ENCODE measurements at regions not wholly inside any gene's neighbourhood (a gene's known extent, or its start where the extent isn't known, plus 50 kb on each side); places are given as distances from the start of the nearest gene placed in this dataset.
"Not testable (repeated sequence)": the region's sequence is repeated elsewhere in the genome, so short reads cannot be mapped to it uniquely, and the experiment has no call there.

DNA sequence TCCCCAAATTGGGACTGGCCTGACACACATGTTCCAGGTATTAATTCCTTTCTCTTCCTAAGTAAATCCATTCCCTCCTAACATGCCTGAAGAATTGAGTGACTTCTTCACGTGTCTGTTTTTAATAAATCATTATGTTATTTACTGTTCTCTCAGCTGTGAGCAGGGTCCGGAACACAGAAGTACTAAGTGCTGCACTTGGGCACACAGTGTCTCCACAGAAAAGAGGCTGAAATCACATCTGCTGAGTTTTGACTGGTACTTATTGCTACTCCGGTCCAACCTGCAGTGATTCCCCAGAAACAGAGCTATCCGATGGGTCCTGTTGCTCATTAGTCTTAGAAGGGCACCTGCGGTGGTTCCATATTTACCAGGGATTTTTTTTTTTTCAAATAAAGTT lies 202.6 kb downstream of the RBM46 start:
- DNase-seq, result no peak

DNA sequence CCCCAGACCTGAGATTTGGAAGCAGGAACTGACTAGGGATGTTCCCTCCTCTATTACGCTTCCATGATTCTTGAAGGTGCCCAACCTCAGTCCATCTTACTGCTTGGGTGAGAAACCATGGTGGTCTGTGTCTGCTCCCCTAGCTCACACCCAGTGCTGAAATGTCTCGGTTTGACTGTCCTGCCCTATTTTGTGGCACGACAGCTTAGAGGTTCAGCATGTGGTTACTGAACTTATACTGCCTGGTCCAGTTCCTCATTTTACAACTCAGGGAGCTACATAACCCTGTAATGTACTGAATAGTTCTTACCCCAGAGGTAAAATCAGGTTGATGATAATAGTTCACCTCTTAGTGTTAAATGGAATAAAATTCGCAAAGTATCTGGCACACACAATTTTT lies 203.1 kb downstream of the RBM46 start:
- DNase-seq, result no peak

DNA sequence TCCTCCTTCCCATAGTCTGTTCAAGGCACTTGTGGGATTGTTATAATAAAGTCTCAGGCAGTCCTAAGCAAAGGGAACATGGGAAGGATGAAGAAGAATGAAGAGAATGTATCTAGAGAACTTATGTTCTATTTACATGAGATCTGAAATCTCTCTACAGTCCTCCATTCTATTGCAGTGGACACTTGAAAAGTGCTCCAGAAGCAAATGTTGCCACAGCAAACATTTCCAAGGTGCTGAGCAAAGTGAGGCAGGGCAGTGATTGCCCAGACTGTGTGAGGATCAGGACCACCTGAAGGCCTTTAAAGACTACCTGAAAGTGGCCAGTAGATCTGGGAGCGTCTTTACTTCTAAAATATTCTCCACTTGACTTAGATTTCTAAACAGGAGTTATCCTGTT lies 203.5 kb downstream of the RBM46 start:
- DNase-seq, result no peak

DNA sequence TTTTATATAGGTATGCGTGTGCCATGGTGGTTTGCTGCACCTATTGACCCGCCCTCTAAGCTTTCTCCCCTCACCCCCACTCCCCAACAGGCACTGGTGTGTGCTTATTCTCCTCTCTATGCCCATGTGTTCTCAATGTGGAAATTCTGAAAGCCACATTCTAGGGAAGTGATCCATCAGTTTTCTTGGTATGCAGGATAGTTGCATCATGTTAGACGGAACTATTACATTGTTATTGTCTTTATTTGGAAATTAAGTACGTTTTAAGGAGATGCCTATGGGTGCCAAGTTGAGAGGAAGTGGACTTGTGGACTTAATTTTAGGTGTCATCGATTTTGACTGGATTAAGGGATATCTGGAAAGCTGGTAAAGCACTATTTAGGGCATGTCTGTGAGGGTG lies 204.6 kb downstream of the RBM46 start:
- DNase-seq, result no peak

DNA sequence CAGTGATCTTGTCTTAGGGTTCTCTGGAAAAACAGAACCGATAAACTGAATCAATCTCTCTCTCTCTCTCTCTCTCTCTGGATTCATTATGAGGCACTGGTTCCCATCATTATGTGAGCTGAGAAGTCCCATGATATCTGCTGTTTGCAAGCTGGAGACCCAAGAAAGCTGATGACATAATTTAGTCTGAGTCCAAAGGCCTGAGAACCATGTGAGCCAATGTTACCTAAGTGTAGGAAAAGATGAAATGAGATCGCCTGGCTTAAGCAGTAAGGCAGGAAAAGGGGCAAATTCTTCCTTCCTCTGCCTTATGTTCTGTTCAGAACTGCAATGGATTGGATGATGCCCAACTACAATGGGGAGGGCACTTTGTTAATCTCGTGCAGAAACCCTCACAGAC lies 207.4 kb downstream of the RBM46 start:
- no peak for DNase-seq

DNA sequence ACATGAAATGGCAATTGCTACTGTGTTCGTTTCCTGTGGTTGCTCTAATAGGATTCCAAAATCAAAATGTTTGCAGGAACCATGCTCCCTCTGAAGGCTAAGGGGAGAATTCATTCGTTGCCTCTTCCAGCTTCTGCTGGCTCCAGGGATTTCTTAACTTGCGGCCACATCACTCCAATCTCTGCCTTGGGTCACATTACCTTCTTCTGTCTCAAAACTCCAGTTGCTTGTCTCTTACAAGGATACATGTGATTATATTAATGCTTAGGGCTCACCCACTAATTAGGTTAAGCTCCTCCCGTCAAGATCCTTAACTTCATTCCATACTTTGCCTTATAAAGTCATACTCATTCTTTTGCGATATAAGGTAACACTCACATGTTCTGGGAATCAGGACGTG lies 208.4 kb downstream of the RBM46 start:
- DNase-seq, result no peak

DNA sequence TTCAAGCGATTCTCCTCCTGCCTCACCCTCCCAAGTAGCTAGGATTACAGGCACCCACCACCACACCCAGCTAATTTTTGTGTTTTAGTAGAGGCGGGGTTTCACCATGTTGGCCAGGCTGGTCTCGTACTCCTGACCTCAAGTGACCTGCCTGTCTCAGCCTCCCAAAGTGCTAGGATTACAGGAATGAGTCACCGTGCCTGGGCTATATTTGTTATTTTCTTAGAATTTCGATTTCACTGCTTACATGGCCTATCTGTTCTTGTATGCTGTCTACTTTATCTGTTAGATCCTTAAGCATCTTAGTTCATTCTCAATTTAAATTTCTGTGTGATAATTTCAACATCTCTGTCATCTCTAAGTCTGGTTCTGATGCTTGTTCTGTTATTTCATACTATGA lies 210.6 kb upstream of the NPY2R start:
- not testable (repeated sequence) for DNase-seq

DNA sequence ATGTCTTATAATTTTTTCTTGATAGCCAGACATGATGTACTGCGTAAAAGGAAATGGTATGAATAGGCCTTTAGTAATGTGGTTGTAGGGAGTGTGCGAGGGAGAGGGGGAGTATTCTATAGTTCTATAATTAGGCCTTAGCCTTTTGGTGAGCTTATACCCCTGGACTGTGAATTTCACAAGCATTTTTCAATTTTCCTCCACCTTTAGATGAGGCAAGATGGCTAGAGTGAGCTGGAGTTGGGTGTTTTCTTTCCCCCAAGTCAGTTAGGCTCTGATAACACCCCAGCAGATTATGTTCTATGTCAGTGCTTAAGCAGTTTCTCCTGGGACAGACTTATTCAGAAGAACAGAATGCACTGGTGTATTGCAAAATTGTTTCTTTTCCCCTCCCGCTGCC lies 210.2 kb upstream of the NPY2R start:
- no peak for DNase-seq

DNA sequence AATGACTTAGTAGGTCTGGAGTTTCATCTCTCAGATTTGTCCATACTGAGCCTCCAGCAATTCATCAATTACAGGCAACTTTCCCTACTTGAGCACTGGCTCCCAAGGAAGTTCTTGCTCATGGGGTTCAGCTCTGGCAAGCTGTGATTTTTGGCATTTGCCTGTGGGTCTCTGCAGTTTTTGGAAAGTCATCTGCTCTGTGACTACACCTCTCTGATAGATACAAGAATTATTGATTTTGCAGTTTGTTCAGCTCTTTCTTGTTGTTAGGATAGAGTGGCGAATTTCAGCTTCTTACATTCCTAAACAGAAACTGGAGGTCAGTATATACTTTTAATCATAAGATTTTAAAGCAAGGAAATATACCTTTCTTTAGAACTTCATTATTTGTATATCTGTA lies 209.7 kb upstream of the NPY2R start:
- DNase-seq, result no peak

DNA sequence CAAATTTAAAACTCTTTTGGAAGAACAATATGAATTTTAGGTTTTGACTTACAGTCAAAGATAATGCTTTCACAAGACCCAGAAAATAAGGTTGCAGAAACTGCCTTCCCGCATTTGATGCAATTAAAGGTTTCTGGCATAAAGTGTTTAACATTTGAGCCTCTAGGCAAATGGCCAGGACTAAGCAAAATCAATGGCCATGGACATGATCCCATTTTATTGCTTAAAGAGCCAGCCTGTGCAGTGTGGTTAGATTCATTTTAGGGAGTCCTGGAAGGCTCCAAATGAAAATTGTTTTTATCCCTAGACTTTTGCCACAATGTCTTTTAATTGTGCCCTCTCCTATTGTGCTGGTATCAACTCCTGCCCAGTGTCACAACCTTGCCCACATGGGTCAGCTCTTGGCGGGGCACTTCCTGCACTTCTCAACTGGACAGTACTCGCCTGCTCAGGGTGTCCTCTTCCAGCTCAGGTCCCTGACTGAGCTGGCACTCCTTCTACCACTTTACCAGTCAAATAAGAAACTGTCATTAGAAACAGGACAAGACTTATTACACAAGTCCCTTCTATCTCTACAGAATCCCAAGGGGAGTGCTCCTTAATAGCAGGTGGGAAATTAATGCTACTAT lies 208.4 kb upstream of the NPY2R start:
- DNase-seq, result no peak

DNA sequence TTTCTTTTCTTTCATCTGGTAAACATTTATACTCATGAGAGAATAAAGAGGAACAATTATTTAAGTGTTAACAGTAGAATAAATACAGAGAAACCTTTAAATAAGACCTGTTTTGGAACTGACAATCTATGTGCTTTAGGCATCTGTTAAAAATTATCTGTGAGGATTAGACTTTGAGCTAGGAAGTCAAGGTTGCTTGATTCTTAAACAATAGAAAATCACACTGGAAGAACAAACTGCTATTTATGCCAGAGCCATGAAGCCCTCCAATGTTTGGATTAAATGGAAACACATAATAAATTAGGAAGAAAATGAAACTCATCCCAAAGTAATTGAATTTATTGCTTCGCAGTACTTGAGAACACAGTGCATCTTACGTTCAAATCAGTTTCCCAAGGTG lies 207.2 kb upstream of the NPY2R start:
- DNase-seq, result no peak

DNA sequence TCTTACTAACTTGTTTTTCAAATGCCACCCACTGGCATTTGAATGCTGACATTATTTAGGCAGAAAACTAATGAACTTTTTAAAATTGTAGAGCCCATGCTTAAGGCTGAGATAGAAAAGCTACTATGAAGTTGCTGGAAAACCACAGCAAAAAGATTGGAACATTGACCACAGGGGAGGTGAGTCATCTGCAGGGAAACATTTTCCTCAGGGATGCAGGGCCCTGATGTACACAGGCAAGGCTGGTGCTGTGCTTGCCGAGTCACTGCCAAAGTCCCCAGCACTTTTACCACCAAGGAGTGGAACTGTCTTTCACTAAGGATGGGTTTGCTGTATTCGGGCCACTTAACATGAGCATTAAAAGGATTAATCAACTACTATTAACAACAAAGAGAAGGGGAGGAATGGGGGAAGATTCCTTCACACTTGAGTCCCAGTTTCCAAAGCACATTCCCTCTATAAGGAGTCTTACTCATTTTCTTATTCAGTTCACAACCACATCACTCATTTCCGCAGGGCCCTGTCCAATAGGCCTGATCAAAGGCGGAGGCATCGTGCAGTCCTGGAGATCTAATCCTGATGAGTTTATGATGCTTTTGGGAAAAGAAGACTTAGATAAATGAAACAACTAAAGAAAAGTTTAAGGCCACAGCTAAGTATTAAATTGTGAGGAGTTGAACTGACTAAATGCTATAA lies 202.9 kb upstream of the NPY2R start:
- no peak for DNase-seq

DNA sequence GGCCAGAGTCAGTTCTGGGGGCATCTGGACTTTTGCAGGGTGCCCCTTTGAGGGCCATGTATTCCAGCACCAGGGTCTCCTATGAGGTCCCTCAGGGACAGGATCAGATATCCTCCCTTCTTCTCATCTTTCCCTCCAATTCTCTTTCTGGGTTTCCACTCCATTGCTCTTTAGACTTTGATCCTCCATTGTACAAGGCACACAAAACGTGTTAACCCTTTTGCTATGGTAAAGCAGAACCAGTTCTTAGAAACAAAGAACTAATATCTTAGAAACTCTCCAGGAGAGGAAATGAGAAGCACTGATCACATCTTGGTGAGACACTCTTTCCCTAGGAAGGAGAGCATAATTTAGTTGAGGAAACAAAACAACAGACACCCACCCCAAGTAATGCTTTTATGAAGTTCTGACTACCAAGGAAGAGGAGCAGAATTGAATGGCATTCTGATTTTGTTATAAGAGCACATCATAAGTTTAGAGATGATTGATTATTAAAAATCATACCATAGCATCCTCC lies 200.7 kb upstream of the NPY2R start:
- no peak for DNase-seq

DNA sequence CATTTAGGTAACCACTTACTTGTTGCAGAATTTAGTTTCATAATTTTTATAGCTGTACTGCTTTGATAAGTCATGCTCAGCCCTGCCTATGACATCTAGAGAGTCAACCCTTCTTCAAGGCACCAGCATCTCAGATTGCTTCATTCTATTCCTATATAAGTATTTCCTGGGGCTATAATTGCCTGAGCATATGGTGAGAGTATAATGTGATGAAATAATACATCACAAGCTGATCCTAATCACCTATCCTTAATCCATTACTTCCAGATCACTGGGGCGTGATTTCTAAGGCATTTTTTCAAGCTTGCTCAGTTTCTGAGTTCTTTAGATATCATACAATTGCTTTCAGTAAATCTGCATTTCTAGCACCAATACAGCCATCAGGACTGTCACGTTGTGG lies 200.0 kb upstream of the NPY2R start:
- DNase-seq, result no peak

DNA sequence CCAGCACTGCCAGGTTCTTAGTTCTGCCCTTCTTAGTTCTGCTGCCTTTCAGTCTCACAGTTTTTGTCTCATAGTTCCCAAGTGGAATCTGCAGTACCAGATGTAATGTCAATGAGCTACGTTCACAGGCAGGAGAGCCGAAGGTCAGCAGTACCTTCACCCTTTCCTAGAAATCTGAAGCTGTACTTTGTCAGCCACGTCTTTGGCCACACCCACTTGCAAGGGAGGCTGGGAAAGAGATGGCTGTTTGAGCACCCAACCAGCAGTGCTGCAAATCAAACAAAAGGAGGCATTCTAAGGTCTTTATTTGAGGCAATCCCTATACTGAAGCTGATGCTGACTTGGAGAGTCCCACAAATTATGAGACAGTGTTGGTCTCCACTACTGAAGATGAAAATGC lies 199.1 kb upstream of the NPY2R start:
- no peak for DNase-seq

DNA sequence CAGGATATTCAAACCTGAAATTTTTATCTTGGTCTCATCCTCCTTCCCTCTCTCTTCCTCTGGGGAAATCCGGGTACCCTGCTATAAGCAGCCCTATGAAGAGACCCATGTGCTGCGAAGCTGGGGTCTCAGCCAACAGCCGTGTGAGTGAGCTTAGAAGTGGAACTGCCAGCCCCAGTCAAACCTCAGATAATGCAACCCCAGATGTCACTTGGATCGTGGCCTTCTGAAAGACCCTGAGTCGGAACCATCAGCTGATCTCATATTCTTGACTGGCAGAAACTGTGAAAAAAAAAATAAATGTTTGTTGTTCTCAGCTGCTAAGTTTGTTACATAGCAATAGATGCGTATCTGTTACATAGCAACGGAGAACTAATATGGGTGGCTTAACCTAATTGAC lies 198.1 kb upstream of the NPY2R start:
- no peak for DNase-seq

DNA sequence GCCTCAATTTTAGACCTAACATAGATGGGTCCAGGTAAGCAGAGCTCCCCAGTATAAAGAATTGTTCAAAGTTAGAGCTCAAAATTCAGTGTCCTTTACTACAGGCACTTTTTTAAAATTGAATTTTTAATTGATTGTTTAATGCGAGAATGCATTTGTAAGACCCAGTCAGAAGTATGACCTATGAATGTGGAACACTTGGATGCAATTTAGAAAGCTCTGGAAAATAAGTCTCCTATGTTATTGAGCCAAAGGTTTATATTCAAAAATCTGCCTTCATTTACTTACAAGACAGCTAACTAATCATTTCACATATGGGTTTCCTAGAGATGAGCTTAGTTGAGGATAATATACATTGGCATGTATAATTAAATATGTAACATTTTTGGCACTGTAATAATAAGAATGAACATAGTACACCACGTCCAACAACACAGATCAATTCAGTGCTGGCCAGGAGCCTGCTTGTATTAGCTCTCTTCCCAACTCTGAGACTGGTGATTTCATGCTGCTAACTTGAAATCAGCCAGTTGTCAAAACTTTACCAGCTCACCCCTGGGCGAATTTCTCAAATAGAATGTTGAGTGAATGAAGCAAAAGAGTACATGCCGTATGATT lies 197.2 kb upstream of the NPY2R start:
- no peak for DNase-seq

DNA sequence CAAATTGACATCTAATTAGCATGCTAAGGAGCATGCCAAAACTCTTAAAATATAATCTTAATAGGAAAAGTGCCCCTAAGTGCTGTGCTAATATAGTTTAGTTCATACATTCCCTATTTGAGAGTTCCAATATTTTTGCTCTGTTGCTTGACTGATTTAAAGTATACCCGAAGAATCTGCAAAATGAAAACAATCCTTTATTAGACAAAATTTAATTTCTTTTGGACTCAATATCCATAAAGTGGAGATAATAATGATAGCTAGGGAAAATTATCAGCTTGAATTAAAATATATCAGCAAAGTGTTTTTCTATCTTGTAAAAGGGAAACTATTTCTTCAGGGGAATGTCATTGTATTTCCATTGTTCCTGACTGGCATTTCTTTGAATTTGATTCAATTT lies 196.0 kb upstream of the NPY2R start:
- DNase-seq, result no peak

DNA sequence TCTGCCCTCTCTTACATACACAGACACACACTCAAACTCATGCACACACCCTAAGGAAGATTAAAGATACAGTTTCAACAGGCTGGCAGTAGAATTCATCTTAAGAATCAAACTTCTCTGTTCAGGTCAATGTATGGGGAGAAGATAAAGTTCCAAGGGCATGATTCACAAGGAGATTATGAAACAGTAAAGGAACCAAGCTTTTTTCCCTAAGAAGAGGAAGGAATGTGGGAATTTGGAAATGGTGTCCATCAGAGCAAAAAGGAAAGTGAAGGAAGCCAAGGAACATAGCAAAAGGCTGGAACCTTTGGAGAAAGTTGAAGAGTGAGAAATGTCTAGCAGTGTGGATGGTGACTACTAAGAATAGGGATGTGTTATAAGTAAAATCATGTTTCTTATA lies 191.0 kb upstream of the NPY2R start:
- DNase-seq, result no peak

DNA sequence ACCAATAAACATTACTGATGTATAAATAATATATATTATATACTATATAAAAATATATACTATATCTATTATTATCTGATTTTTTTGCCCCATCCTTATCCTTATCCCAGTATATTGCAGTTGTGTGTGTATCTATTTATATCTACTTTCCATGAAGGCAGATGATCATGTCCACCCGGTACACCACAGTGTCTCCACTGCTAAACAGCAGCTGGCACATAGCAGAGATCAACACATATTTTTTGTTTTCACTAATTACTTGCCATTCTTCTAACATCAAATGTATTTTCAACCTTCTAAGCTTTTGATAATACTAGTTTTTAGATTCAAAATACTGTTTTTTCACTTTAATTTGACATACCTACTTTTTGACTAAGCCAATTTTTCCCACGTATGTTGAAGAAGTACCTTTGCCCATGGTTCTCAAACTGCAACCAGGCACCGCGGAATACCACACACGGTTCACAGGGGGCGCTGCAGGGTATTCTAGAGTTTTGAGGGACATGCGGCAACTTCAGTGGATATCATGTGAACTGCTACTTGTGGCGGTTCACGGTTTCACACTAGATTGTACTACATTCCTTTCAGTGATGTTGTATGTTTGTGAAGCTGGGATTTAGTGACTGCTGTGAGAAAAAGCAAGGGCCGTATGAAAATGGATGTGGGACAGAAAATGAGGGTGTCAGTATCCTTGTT lies 182.5 kb upstream of the NPY2R start:
- no peak for DNase-seq

DNA sequence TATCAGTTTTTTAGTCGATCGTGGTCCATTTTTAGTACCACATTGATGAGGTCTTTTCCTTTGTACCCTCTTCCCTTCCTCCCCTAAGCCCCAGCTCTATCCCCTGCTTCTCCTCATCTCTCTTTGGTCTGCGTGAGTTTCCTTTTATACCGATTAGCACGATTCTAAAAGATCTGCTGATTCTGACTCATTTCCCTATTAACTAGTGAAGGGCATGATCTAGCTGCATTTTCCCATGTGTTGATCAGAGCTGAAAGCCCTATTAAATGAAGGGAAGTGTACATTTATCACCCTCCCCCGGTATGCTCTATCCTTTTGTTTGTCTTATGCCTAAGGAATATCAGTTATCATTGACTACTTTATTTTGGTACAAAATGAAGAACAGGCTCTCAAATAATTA lies 181.7 kb upstream of the NPY2R start:
- no peak for DNase-seq

DNA sequence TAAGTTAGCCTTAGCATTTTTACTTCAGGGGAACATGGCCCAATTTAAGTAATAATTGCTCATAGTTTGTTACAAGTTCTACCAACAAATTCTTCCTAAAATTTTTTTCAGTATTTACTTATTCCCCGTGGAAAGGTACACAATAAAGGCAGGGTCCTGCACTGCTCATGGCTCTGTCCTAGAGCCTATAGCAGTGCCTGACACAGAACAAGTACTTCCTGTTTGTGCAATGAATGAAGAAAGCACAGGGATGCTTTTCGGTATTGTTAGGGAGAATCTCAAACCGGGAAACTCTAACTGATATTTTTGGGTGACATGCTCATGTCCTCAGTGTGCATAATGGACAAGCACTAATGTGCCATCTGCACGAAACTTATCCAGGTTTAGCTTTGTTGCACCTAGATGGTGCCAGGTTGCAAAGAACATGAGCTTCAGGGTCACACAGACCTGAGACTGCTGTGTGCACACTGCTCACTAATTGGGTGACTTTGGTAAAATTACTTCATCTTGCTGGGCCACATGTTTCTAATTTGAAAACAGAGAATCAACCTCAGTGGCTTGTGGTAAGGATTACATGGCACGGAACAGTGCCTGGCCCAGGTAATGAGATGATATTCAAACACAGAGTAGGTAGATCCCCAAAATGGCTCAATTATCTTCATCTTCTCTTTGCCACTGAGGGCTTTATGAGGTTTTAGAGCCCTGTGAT lies 175.8 kb upstream of the NPY2R start:
- DNase-seq, result no peak

DNA sequence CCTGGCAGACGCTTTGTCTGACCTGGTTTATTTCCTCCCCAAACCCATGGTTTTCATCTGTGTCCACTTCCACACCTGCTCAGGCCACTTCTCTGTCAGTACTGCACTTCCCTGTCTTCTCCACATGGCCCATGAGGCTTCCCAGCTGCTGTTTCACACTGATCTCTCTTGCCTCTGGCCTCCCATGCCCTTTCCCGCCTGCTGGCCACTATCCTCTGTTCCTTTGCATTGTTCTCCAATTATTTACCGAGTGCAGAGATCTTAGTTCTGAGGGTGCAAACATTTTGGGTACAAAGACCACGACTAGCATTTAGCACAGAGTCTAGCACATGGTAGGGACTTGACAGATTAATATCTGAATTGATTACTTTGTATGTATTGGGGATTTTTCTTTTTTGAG lies 174.8 kb upstream of the NPY2R start:
- DNase-seq, result no peak

Measured in left hindlimb (tissue), 1 donor.